HG02870 (cell line): ENCODE measurements at regions not wholly inside any gene's neighbourhood (a gene's known extent, or its start where the extent isn't known, plus 50 kb on each side); places are given as distances from the start of the nearest gene placed in this dataset.

Experiments
- ATAC-seq: cut with Tn5 transposase; IDR thresholded peaks from one replicate; pipeline ENCODE4 v1.9.1; 2021; ENCODE audit warnings: mild to moderate bottlenecking, moderate library complexity; ENCODE audit not compliant: unreplicated experiment

GRCh38 chr2:72004976-72005375, 142.7 kb downstream of the CYP26B1 start:
- ATAC-seq = no peak

GRCh38 chr2:72004201-72004915, 143.3 kb downstream of the CYP26B1 start:
- no peak for ATAC-seq

GRCh38 chr2:72003796-72004195, 143.9 kb downstream of the CYP26B1 start:
- ATAC-seq = no peak

GRCh38 chr2:72003124-72003523, 144.5 kb downstream of the CYP26B1 start:
- no peak for ATAC-seq

GRCh38 chr2:72001937-72002690, 145.5 kb downstream of the CYP26B1 start:
- ATAC-seq = no peak

GRCh38 chr2:72000110-72000509, 147.6 kb downstream of the CYP26B1 start:
- ATAC-seq = no peak

- no peak for ATAC-seq
Measured at GRCh38 chr2:71999580-71999979, 148.1 kb downstream of the CYP26B1 start.

GRCh38 chr2:71997843-71998242, 149.8 kb downstream of the CYP26B1 start:
- no peak for ATAC-seq

GRCh38 chr2:71995067-71995665, 152.5 kb downstream of the CYP26B1 start:
- no peak for ATAC-seq

- no peak for ATAC-seq
Measured at GRCh38 chr2:71992036-71992435, 155.6 kb downstream of the CYP26B1 start.

GRCh38 chr2:71991397-71991796, 156.3 kb downstream of the CYP26B1 start:
- no peak for ATAC-seq

- no peak for ATAC-seq
Measured at GRCh38 chr2:71990826-71991225, 156.8 kb downstream of the CYP26B1 start.

- no peak for ATAC-seq
Measured at GRCh38 chr2:71990122-71990521, 157.5 kb downstream of the CYP26B1 start.

GRCh38 chr2:71989671-71990070, 158.0 kb downstream of the CYP26B1 start:
- no peak for ATAC-seq

- no peak for ATAC-seq
Measured at GRCh38 chr2:71988170-71988569, 159.5 kb downstream of the CYP26B1 start.

GRCh38 chr2:71976685-71977084, 171.0 kb downstream of the CYP26B1 start:
- no peak for ATAC-seq

GRCh38 chr2:71974846-71975245, 172.8 kb downstream of the CYP26B1 start:
- no peak for ATAC-seq

- no peak for ATAC-seq
Measured at GRCh38 chr2:71971493-71971892, 176.2 kb downstream of the CYP26B1 start.

GRCh38 chr2:71965530-71965929, 182.1 kb downstream of the CYP26B1 start:
- ATAC-seq = no peak

GRCh38 chr2:71962911-71963694, 184.6 kb downstream of the CYP26B1 start:
- no peak for ATAC-seq

GRCh38 chr2:71962350-71962749, 185.3 kb downstream of the CYP26B1 start:
- no peak for ATAC-seq
